Urothelium cell line (cell line): ENCODE measurements at regions not wholly inside any gene's neighbourhood (a gene's known extent, or its start where the extent isn't known, plus 50 kb on each side); places are given as distances from the start of the nearest gene placed in this dataset.
"Not testable (repeated sequence)": the region's sequence is repeated elsewhere in the genome, so short reads cannot be mapped to it uniquely, and the experiment has no call there.

Experiments
- DNase-seq: peaks from one replicate; pipeline ENCODE4 v3.0.0; 2011; ENCODE audit warnings: low spot score, mixed read lengths
- FAIRE-seq: peaks from 2 replicates; lab custom pipeline; 2011; peaks lifted over from hg19 to GRCh38; lab: Jason Lieb, UNC

DNA sequence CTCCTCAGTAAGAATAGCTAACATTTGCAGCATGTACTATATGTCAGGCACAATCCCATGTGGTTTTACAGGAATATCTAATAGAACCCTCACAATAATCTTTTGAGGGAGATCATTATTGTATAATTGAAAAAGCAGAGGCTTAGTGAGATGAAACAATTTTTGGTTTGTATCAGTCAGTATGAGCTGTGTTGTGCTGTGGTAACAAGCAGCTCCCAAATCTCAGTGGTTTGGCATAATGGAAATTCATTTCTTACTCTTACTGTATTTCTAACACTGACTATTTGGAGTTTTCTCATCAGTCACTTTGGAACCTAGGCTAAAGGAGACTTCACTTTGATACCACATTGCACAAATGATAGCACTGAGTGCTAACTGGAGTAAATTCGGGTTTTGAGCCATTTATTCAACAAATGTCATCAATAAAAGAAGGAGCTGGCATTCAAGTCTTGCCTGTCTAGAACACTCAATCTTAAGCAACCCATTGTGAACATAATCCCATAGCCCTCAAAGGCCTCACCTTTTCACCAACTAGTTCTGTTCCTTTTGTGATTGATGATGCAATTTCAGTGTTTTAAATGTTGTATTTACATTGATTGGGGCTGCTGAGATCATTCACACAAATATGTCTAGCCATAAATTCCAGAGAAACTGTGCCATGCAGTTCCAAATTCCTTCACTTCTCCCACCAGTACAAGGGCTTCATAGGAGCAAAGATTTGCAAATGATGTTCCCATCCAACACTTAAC, 441.0 kb downstream of the XYLT1 start:
- FAIRE-seq (no peak), DNase-seq (no peak)

DNA sequence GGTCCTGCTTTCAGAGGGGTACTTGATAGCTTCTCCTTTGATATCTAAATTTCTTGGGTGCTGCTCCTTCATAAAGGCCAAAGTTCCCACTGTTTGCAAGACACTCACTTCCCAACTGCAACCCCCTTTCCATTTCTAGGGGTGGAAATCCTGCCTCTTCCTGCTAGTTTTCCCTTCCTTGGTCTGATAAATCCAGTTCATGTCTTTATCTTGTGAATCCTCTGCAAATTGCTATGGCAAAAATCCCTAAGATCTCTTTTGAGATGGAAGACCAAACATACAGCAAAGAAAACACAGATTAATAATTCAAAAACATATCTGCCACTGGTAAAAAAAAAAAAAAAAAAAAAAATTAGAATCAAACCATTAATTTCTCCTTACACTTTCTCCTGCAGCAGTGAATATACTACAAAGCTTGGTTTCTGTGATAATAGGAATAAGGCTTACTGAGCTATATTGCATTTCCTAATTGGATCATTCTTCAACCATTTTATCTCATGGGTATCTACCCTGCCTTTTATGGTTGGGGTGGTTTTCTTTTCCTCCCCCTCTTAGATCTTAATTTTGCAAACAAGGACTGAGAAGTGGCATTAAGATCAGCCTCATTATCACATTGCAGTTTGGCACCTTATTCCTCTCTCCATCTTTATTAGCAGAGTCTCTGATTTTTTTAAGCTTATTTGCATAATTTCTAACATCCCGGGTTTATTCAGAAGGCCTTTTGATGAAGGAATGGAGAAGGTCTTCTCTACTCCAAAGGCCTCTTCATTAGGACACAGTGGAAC, 439.1 kb downstream of the XYLT1 start:
- DNase-seq = no peak
- no peak for FAIRE-seq

DNA sequence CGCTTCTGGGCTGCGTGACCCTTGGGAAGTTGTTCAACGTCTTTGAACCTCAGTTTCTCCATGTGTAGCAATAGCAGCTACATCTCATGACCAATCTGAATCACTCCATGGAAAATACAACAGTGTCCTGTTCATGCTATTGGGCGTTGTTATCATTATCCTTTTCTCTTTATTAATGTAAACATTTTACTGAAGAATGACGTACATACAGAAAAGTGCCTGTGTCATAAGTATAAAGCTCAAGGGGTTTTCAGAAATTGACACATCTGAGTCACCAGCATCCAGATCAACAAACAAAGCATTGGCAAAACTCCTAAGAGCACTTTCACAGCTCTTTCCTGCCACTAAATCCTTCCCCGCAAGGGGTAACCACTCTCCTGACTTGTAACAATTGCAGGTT, 438.4 kb downstream of the XYLT1 start:
- FAIRE-seq (no peak), DNase-seq (no peak)

DNA sequence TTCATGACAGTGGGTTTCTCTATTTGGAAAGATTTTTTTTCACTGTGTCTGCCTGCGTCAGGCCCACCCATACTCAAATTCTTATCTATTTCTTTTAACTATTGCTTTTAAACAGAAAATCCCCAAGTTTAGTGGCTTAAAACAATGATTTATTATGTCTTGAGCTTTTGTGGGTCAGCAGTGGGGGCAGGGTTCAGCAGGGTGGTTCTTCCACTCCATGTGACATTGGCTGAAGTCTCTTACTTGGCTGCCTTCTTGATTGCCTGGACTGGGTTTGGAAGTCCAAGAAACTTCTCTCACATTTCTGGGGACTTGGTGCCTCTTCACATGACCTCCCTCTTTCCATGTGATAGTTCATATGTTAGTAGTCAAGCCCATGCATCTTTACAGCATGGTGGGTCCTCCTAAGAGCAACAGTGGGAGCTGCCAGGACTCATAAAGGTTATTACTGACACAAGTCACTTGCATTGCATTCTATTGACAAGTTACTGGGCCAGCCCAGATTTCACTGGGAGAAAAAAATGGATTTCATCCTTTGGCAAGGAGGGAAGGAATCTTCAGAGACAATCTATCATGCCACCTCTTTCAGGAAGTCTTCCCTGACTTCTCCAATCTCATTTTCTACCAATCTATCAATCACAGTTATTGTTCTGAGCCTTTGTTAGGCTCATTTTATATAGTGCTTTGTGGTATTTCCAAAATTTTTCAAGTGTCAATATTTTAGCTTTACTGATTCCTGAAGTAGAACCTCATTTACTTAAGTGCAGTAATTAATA, 436.1 kb downstream of the XYLT1 start:
- DNase-seq (no peak), FAIRE-seq (no peak)

DNA sequence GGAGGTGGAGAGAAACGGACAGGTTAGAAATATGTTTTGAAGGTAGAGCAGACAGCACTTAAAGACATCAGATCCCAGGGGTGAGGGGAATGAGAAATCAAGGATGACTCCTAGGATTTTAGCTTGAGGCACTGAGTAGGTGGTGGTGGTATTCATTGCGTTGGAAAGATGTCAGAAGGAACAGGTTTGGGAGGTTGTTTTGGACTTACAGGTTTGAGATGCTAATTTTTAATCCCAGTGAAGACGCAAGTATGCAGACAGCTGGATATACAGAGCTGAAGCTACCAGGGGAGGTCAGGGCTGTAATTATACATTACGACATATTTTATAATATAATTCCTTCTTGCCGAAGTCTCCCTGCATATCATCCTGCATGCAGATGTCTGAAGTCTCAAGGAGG, 433.3 kb downstream of the XYLT1 start:
- no peak for FAIRE-seq
- DNase-seq = no peak

DNA sequence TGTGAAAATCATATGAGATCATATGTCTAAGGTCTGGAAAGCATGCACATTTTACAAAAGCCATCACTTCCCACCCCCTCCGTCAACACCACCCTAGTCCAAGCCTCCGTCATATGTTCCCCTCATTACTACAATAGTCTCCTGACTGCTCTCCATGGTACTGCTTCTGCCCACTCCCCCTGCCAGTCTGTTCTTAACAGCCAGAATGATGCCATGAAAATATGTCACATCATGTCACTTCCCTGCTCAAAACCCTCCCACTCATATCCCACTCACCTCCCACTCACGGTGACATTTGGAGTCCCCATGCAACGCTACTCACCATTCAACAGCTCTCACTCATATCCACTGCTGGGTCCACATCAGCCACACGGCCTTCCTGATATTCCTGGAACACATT, 432.3 kb downstream of the XYLT1 start:
- FAIRE-seq (no peak), DNase-seq (no peak)

DNA sequence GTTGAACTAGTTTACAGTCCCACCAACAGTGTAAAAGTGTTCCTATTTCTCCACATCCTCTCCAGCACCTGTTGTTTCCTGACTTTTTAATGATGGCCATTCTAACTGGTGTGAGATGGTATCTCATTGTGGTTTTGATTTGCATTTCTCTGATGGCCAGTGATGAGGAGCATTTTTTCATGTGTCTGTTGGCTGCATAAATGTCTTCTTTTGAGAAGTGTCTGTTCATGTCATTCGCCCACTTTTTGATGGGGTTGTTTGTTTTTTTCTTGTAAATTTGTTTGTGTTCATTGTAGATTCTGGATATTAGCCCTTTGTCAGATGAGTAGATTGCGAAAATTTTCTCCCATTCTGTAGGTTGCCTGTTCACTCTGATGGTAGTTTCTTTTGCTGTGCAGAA, 421.7 kb downstream of the XYLT1 start:
- FAIRE-seq = not testable (repeated sequence)

DNA sequence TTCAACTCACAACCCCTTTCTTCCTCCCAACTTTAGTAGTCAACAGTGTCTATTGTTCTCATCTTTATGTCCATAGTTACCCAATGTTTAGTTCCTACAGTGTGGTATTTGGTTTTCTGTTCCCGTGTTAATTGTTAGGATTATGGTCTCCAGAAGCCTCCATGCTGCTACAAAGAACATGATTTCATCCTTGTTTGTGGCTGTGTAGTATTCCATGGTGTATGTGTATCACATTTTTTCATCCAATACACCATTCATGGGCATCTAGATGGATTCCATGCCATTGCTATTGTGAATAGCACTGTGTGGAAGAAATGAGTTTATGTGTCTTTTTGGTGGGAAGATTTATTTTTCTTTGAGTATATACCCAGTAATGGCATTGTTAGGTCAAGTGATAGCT, 420.3 kb downstream of the XYLT1 start:
- DNase-seq = no peak
- no peak for FAIRE-seq

More for the DNA sequence above, 421.7 kb downstream of the XYLT1 start:
- DNase-seq = not testable (repeated sequence)
